H4 (cell line): ENCODE measurements at regions not wholly inside any gene's neighbourhood (a gene's known extent, or its start where the extent isn't known, plus 50 kb on each side); places are given as distances from the start of the nearest gene placed in this dataset.

Experiments
- DNase-seq: peaks from one replicate; pipeline ENCODE4 v3.0.0-alpha.2; 2015; ENCODE audit warnings: low spot score

GRCh38 chr2:67836866-67837265 lies 225.9 kb downstream of the C1D start:
- no peak for DNase-seq

- DNase-seq, result no peak
Observed at GRCh38 chr2:67838205-67838604, 224.6 kb downstream of the C1D start.

- DNase-seq, result no peak
Observed at GRCh38 chr2:67839242-67839641, 223.6 kb downstream of the C1D start.

GRCh38 chr2:67839668-67840067 lies 223.1 kb downstream of the C1D start:
- no peak for DNase-seq

GRCh38 chr2:67840460-67841068 lies 222.2 kb downstream of the C1D start:
- peak; percentile 73 for DNase-seq

- DNase-seq, result no peak
Observed at GRCh38 chr2:67841711-67842110, 221.1 kb downstream of the C1D start.

- no peak for DNase-seq
Observed at GRCh38 chr2:67842375-67842959, 220.3 kb downstream of the C1D start.

GRCh38 chr2:67844024-67844540 lies 218.7 kb downstream of the C1D start:
- DNase-seq, result no peak

- peak; percentile 34 for DNase-seq
Observed at GRCh38 chr2:67845621-67846369, 217.0 kb downstream of the C1D start.

- DNase-seq, result peak; percentile 95
Observed at GRCh38 chr2:67846370-67847070, 216.3 kb downstream of the C1D start.

GRCh38 chr2:67848551-67849285 lies 214.1 kb downstream of the C1D start:
- no peak for DNase-seq

GRCh38 chr2:67851016-67851415 lies 211.8 kb downstream of the C1D start:
- no peak for DNase-seq

GRCh38 chr2:67851956-67852824 lies 210.6 kb downstream of the C1D start:
- DNase-seq, result no peak

GRCh38 chr2:67854103-67854743 lies 208.6 kb downstream of the C1D start:
- no peak for DNase-seq

GRCh38 chr2:67854798-67855197 lies 208.0 kb downstream of the C1D start:
- no peak for DNase-seq

GRCh38 chr2:67856866-67857265 lies 205.9 kb downstream of the C1D start:
- no peak for DNase-seq

- DNase-seq, result no peak
Observed at GRCh38 chr2:67857836-67858235, 205.0 kb downstream of the C1D start.

GRCh38 chr2:67858886-67859285 lies 203.9 kb downstream of the C1D start:
- DNase-seq, result no peak

- DNase-seq, result no peak
Observed at GRCh38 chr2:67865917-67866316, 196.9 kb downstream of the C1D start.

GRCh38 chr2:67867735-67868134 lies 195.1 kb downstream of the C1D start:
- peak; percentile 12 for DNase-seq
